Endothelial cell of umbilical vein (primary cell): ENCODE measurements at regions not wholly inside any gene's neighbourhood (a gene's known extent, or its start where the extent isn't known, plus 50 kb on each side); places are given as distances from the start of the nearest gene placed in this dataset.

Experiments
- BruUV-seq: library from RNA; stranded (reverse); fragments of 400-500 nt; replicated peaks from 2 replicates; lab custom pipeline; 2021; lab: Mats Ljungman, UMichigan
- CTCF ChIA-PET: fragments of 300-600, 350-600 bp; sonication (Branson Sonifier 250); formaldehyde crosslinking; loops from one replicate; lab custom pipeline; 2021; ENCODE audit warnings: antibody characterized with exemption, inconsistent platforms; lab: Charles Lee
- POLR2A ChIA-PET: fragments of 300-600, 350-600 bp; sonication (Branson Sonifier 250); formaldehyde crosslinking; loops from one replicate; lab custom pipeline; 2021; ENCODE audit warnings: antibody characterized with exemption, inconsistent platforms; lab: Charles Lee
- DNase-seq: peaks from one replicate; pipeline ENCODE4 v3.0.0-alpha.2; 2011; ENCODE audit warnings: low read depth, low spot score
- FAIRE-seq: peaks from 2 replicates; lab custom pipeline; 2011; peaks lifted over from hg19 to GRCh38; lab: Jason Lieb, UNC
- H2AFZ ChIP-seq: 2 replicates; pipeline ENCODE4 v1.6.0; 2012; ENCODE audit warnings: low read depth, low read length, control low read depth, inconsistent platforms
- H3K27ac ChIP-seq: 2 replicates; pipeline ENCODE4 v1.5.1; 2011; ENCODE audit warnings: low read depth, mild to moderate bottlenecking, control low read depth, low read length, moderate library complexity; ENCODE audit not compliant: insufficient read depth
- H3K27me3 ChIP-seq, 2 experiments: 2 replicates each; pipeline versions ENCODE4 v1.6.0 to v1.6.1; 2011; ENCODE audit warnings: low read length in 2 of 2, mixed read lengths in 1 of 2; ENCODE audit not compliant: control insufficient read depth in 2 of 2, insufficient read depth in 2 of 2
- H3K36me3 ChIP-seq, 2 experiments: 2 replicates in 1 of 2; 3 replicates in 1 of 2; pipeline ENCODE4 v1.5.1; 2011; ENCODE audit warnings: low read length in 2 of 2, mild to moderate bottlenecking in 1 of 2, moderate library complexity in 1 of 2; ENCODE audit not compliant: control insufficient read depth in 2 of 2, insufficient read depth in 2 of 2; ENCODE audit errors: extremely low read depth in 1 of 2
- H3K4me1 ChIP-seq: 3 replicates; pipeline ENCODE4 v1.5.1; 2011; ENCODE audit warnings: mild to moderate bottlenecking, low read length; ENCODE audit not compliant: control insufficient read depth, insufficient read depth; ENCODE audit errors: extremely low read depth
- H3K4me2 ChIP-seq: 2 replicates; pipeline ENCODE4 v1.6.1; 2011; ENCODE audit warnings: low read length, control low read depth, mixed read lengths; ENCODE audit not compliant: insufficient read depth
- H3K4me3 ChIP-seq, 3 experiments: fragments of 200-600 bp in 1 of 3; sonication (generic), shearing (Covaris generic) in 1 of 3; replicated peaks in 1 of 3; 2 replicates each; pipeline ENCODE4 v1.5.1; 2011 to 2016; ENCODE audit warnings: control low read depth in 3 of 3, low read length in 3 of 3, mild to moderate bottlenecking in 2 of 3, inconsistent platforms in 1 of 3, low read depth in 1 of 3, moderate library complexity in 1 of 3; ENCODE audit not compliant: insufficient read depth in 1 of 3
- H3K79me2 ChIP-seq: 2 replicates; pipeline ENCODE4 v1.6.0; 2012; ENCODE audit warnings: low read length, inconsistent platforms; ENCODE audit not compliant: control insufficient read depth, insufficient read depth
- H3K9ac ChIP-seq: replicated peaks from 2 replicates; pipeline ENCODE3; 2011; ENCODE audit warnings: low read length, control low read depth; ENCODE audit not compliant: insufficient read depth; ENCODE audit errors: extremely low read depth
- H3K9me1 ChIP-seq: replicated peaks from 3 replicates; pipeline ENCODE4 v1.6.0; 2011; ENCODE audit warnings: mild to moderate bottlenecking, low read length; ENCODE audit not compliant: control insufficient read depth, insufficient read depth; ENCODE audit errors: extremely low read depth
- H3K9me3 ChIP-seq: replicated peaks from 2 replicates; pipeline ENCODE4 v1.5.1; 2012; ENCODE audit warnings: low read length, inconsistent platforms; ENCODE audit not compliant: control insufficient read depth, insufficient read depth
- H4K20me1 ChIP-seq: replicated peaks from 2 replicates; pipeline ENCODE3; 2011; ENCODE audit warnings: mild to moderate bottlenecking, low read length; ENCODE audit not compliant: control insufficient read depth, insufficient read depth; ENCODE audit errors: extremely low read depth
- CTCF ChIP-seq, 2 donors: IDR thresholded peaks; 1 replicate in 1 of 2; 2 replicates in 1 of 2; pipeline ENCODE4 v1.5.1; 2011; ENCODE audit warnings: low read length in 2 of 2, mild to moderate bottlenecking in 2 of 2, moderate library complexity in 2 of 2, control low read depth in 1 of 2, inconsistent platforms in 1 of 2, low read depth in 1 of 2; ENCODE audit not compliant: insufficient read depth in 1 of 2; ENCODE audit errors: extremely low read depth in 1 of 2
- EZH2 ChIP-seq: IDR thresholded peaks from 2 replicates; pipeline ENCODE4 v1.6.1; 2012; ENCODE audit warnings: borderline replicate concordance, low read depth, mild to moderate bottlenecking, moderate library complexity, low read length, inconsistent platforms; ENCODE audit not compliant: severe bottlenecking
- FOS ChIP-seq: IDR thresholded peaks from 2 replicates; pipeline ENCODE4 v1.6.1; 2011; ENCODE audit warnings: mild to moderate bottlenecking, low read length, moderate library complexity, borderline replicate concordance; ENCODE audit not compliant: insufficient read depth
- GATA2 ChIP-seq: IDR thresholded peaks from 2 replicates; pipeline ENCODE4 v1.7.0; 2011; ENCODE audit warnings: low read depth, mild to moderate bottlenecking, moderate library complexity, mixed read lengths, low read length; ENCODE audit not compliant: insufficient read length, insufficient read depth
- JUN ChIP-seq: IDR thresholded peaks from 2 replicates; pipeline ENCODE4 v1.6.1; 2011; ENCODE audit warnings: borderline replicate concordance, low read depth; ENCODE audit not compliant: insufficient read length, insufficient read depth
- MAX ChIP-seq: IDR thresholded peaks from 2 replicates; pipeline ENCODE4 v1.6.1; 2011; ENCODE audit not compliant: insufficient read depth, insufficient read length
- MYC ChIP-seq: IDR thresholded peaks from one replicate; pipeline ENCODE4 v1.6.1; 2011; ENCODE audit warnings: mild to moderate bottlenecking, low read depth, low read length
- POLR2A ChIP-seq: IDR thresholded peaks from 2 replicates; pipeline ENCODE4 v1.6.1; 2012; ENCODE audit warnings: low read depth, mild to moderate bottlenecking, control low read depth, low read length
- POLR2AphosphoS5 ChIP-seq: IDR thresholded peaks from 2 replicates; pipeline ENCODE4 v1.6.1; 2012; ENCODE audit warnings: low read depth, mild to moderate bottlenecking, control low read depth, low read length, moderate library complexity; ENCODE audit not compliant: insufficient read depth
- dilution Hi-C: fragments of 300-500 bp; cut with MboI; formaldehyde crosslinking; loops from one replicate; pipeline ENCODE4 v1.15.0; 2019; ENCODE audit warnings: low sequenced_read_pairs; ENCODE audit not compliant: extremely low pct_ligation_motif_present
- intact Hi-C: fragments of 100-400 bp; cut with micrococcal nuclease; formaldehyde crosslinking; loops from one replicate; pipeline ENCODE4 v1.10.0; 2022

GRCh38 chr7:69422574-69422985 is 175.7 kb upstream of the AUTS2 start:
- Histone ChIP-seq H3K36me3 (no peaks in the 10 kb centered on the region), H4K20me1 (no peaks in the 10 kb centered on the region), H3K9me1 (no peaks in the 10 kb centered on the region), H3K27ac (no peak overlapping the region), H3K79me2 (no peaks in the 10 kb centered on the region), H2AFZ (no peak overlapping the region), H3K9ac (no peak overlapping the region), H3K4me1 (no peaks in the 10 kb centered on the region), H3K9me3 (peaks cover 6% of the 10 kb centered on the region), H3K4me3 (no peak overlapping the region), H3K27me3 (no peaks in the 10 kb centered on the region), H3K4me2 (no peak overlapping the region)
- no TSS peak for BruUV-seq
- POLR2A ChIA-PET, result no interaction called here
- FAIRE-seq (no peak), DNase-seq (no peak)
- no peak for TF ChIP-seq MYC
- no peak for TF ChIP-seq MAX
- TF ChIP-seq CTCF (IDR thresholded peaks at IDR 0.05; ENCODE audit: extremely low read depth in 1 of 2, insufficient read depth in 1 of 2, low read depth in 1 of 2, low read length in 2 of 2), result no peak
- TF ChIP-seq POLR2A, result no peak
- no peak for TF ChIP-seq JUN
- no peak for TF ChIP-seq FOS
- TF ChIP-seq POLR2AphosphoS5, result no peak
- TF ChIP-seq GATA2, result no peak
- no peak for TF ChIP-seq EZH2
- CTCF ChIA-PET, result no interaction called here
- intact Hi-C loops, result no loop called here
- dilution Hi-C loops, result no loop called here
